Lower lobe of right lung (tissue), 2 donors: ENCODE measurements at regions not wholly inside any gene's neighbourhood (a gene's known extent, or its start where the extent isn't known, plus 50 kb on each side); places are given as distances from the start of the nearest gene placed in this dataset.

ENCODE experiments used
- ATAC-seq, 2 donors: fragments of 200-7000 bp; cut with Tn5 transposase; one replicate each; pipeline ENCODE4 v1.9.1; 2020 to 2022; ENCODE audit warnings: mild to moderate bottlenecking in 2 of 2, moderate library complexity in 2 of 2
- DNase-seq: peaks from one replicate; pipeline ENCODE4 v3.0.0-alpha.2; 2020
- H3K27ac ChIP-seq: fragments of 200-600 bp; one replicate; pipeline ENCODE4 v1.8.0; 2022
- H3K27me3 ChIP-seq: fragments of 200-600 bp; one replicate; pipeline ENCODE4 v1.8.0; 2022; ENCODE audit warnings: low read depth
- H3K36me3 ChIP-seq: fragments of 200-600 bp; one replicate; pipeline ENCODE4 v1.8.0; 2022; ENCODE audit warnings: mild to moderate bottlenecking
- H3K4me1 ChIP-seq: fragments of 200-600 bp; one replicate; pipeline ENCODE4 v1.8.0; 2022
- H3K4me3 ChIP-seq: fragments of 200-600 bp; one replicate; pipeline ENCODE4 v1.8.0; 2022; ENCODE audit warnings: mild to moderate bottlenecking
- H3K9me3 ChIP-seq: fragments of 200-600 bp; one replicate; pipeline ENCODE4 v1.8.0; 2022
- intact Hi-C: fragments of 100-400 bp; cut with DNase I; formaldehyde crosslinking; loops from one replicate; pipeline ENCODE4 v1.11.0; 2022
- TF ChIP-seq, protein P1 (sequence below): fragments of 200-600 bp; IDR thresholded peaks from one replicate; pipeline ENCODE4 v1.8.0; 2022; ENCODE audit warnings: antibody characterized with exemption, mild to moderate bottlenecking
- donor health status: DM: no; HTN: yes; CAD: no; lungs with severe emphysema.

DNA sequence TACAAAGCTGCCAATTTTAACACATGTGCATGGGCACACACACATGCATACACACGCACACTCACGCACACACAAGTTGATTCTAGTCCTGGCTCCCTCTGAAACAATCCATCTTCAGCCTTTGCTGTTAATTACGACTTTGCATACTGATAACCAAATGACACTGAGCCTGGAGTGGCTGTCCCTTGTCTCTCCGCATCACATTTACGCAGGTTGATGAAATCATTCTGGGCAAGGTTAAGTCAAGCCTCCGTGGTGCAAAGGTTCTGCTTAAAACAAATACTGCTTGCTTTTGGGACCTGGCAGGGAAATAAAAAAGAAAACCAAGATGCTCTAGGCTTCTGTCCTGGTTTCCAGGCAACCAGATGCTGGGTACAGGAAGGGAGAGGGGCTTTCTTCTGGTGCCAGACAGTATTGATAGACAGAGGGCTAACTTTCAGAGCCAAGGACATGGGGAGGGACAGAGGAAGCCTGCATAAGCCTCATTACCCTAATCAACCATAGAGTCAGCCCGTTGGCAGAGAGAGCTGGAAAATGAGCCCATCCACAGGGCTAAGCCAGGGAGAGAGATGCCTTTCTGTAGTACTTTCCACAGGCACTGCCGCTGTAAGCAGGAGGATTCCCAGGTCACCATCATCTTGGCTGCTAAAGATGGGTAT, 233.0 kb downstream of the WDR11 start:
- TF ChIP-seq, protein P1, sequence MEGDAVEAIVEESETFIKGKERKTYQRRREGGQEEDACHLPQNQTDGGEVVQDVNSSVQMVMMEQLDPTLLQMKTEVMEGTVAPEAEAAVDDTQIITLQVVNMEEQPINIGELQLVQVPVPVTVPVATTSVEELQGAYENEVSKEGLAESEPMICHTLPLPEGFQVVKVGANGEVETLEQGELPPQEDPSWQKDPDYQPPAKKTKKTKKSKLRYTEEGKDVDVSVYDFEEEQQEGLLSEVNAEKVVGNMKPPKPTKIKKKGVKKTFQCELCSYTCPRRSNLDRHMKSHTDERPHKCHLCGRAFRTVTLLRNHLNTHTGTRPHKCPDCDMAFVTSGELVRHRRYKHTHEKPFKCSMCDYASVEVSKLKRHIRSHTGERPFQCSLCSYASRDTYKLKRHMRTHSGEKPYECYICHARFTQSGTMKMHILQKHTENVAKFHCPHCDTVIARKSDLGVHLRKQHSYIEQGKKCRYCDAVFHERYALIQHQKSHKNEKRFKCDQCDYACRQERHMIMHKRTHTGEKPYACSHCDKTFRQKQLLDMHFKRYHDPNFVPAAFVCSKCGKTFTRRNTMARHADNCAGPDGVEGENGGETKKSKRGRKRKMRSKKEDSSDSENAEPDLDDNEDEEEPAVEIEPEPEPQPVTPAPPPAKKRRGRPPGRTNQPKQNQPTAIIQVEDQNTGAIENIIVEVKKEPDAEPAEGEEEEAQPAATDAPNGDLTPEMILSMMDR, result no peak
- Histone ChIP-seq H3K36me3 (no peaks in the 10 kb centered on the region), H3K27me3 (no peaks in the 10 kb centered on the region), H3K4me3 (no peak overlapping the region), H3K9me3 (no peaks in the 10 kb centered on the region), H3K27ac (no peak overlapping the region), H3K4me1 (peaks cover 17% of the 10 kb centered on the region)
- DNase-seq (no peak), ATAC-seq (no peak)
- intact Hi-C loops, result loop anchor here (2.0 kb wide), 1 partner anchor 23 kb away; no protein-coding TSS in a partner anchor

GRCh38 chr10:121084675-121085070, 233.5 kb downstream of the WDR11 start:
- intact Hi-C loops, result loop anchor here (2.0 kb wide), 1 partner anchor 22 kb away; no protein-coding TSS in a partner anchor
- DNase-seq (no peak), ATAC-seq (no peak)
- Histone ChIP-seq H3K4me1 (peaks cover 12% of the 10 kb centered on the region), H3K9me3 (no peaks in the 10 kb centered on the region), H3K27ac (no peak overlapping the region), H3K36me3 (no peaks in the 10 kb centered on the region), H3K27me3 (no peaks in the 10 kb centered on the region), H3K4me3 (no peak overlapping the region)
- TF ChIP-seq, protein P1, result no peak

DNA sequence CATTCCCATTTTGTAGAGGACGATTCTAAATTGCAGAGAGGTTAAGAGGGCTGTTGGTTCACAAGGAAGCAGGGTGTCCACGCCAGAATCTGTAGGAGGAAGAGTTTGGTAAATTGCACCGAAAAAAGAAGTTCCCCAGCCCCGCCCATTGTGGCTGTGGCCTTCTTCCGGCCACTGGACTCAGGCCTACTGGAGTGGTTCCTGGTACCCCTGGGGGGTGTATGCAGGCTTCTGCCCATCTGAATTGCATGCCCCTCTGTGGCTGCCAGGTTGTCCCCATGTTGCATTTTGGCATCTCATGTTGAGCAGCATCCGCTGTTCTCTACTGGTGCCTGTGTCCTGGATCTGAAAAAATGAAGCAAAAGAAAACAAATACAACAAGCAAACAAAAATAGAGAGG, 234.2 kb downstream of the WDR11 start:
- TF ChIP-seq, protein P1, result no peak
- ATAC-seq, result no peak
- Histone ChIP-seq H3K27ac (no peak overlapping the region), H3K27me3 (no peaks in the 10 kb centered on the region), H3K4me3 (no peak overlapping the region), H3K9me3 (no peaks in the 10 kb centered on the region), H3K4me1 (peaks cover 5% of the 10 kb centered on the region), H3K36me3 (no peaks in the 10 kb centered on the region)
- intact Hi-C loops, result loop anchor here (2.0 kb wide), 1 partner anchor 21 kb away; no protein-coding TSS in a partner anchor
- no peak for DNase-seq

- TF ChIP-seq, protein P1, result no peak
- intact Hi-C loops, result no loop called here
- Histone ChIP-seq H3K4me1 (no peaks in the 10 kb centered on the region), H3K9me3 (no peaks in the 10 kb centered on the region), H3K4me3 (no peak overlapping the region), H3K36me3 (no peaks in the 10 kb centered on the region), H3K27me3 (no peaks in the 10 kb centered on the region), H3K27ac (no peak overlapping the region)
- no peak for ATAC-seq
- DNase-seq, result no peak
These were observed 236.0 kb downstream of the WDR11 start for GRCh38 chr10:121087129-121087528.

DNA sequence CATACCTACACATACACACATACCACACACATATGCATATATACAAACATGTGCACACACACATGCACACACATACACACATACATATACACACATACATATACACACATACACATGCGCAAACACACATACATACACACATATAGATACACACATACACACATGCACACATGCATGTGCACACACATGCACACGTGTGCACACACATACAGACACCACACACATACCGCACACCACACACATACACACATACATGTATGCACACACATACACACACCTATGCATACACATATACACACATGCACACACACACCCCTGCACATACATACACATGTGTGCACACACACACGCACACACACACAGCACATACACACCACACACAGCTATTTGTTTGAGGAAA, 236.5 kb downstream of the WDR11 start:
- H3K27ac ChIP-seq, result no peak overlapping the region
- DNase-seq (no peak), ATAC-seq (no peak)
- TF ChIP-seq, protein P1, result no peak
- intact Hi-C loops, result no loop called here
- no peak overlapping the region for H3K4me3 ChIP-seq
- no peaks in the 10 kb centered on the region for H3K4me1 ChIP-seq
- no peaks in the 10 kb centered on the region for H3K27me3 ChIP-seq
- H3K9me3 ChIP-seq, result no peaks in the 10 kb centered on the region
- no peaks in the 10 kb centered on the region for H3K36me3 ChIP-seq
